GM21381 (cell line): ENCODE measurements at regions not wholly inside any gene's neighbourhood (a gene's known extent, or its start where the extent isn't known, plus 50 kb on each side); places are given as distances from the start of the nearest gene placed in this dataset.
"Not testable (repeated sequence)": the region's sequence is repeated elsewhere in the genome, so short reads cannot be mapped to it uniquely, and the experiment has no call there.

Source experiments
- ATAC-seq: cut with Tn5 transposase; IDR thresholded peaks from one replicate; pipeline ENCODE4 v1.9.1; 2021; ENCODE audit warnings: mild to moderate bottlenecking, moderate library complexity; ENCODE audit not compliant: unreplicated experiment

DNA sequence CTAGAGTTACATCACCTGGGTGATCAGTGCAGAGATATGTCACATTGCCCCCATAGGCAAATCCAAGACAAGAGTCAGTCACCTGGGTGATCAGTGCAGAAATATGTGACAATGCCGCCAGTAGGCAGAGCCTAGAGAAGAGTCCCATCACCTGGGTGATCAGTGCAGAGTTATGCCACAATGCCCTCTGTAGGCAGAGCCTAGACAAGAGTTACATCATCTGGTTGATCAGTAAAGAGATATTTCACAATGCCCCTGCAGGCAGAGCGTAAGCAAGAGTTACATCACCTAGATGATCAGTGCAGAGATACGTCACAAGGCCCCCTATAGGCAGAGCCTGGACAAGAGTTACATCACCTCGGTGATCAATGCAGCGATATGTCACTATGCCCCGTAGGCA, 63.3 kb upstream of the FRG2B start:
- ATAC-seq: not testable (repeated sequence)

DNA sequence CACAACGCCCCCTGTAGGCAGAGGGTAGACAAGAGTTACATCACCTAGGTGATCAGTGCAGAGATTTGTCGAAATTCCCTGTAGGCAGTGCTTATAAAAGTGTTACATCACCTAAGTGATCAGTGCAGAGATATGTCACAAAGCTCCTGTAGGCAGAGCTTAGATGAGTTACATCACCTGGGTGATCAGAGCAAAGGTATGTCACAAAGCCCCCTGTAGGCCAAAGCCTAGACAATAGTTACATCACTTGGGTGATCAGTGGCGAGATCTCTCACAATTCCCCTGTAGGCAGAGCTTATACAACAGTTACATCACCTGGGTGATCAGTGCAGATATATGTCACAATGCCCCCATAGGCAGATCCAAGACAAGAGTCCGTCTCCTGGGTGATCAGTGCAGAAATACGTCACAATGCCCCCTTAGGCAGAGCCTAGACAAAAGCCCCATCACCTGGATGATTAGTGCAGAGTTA, 61.9 kb upstream of the FRG2B start:
- ATAC-seq: peak; percentile 17

- ATAC-seq: peak; percentile 56
These were observed 61.3 kb upstream of the FRG2B start for GRCh38 chr10:133687689-133688440.

DNA sequence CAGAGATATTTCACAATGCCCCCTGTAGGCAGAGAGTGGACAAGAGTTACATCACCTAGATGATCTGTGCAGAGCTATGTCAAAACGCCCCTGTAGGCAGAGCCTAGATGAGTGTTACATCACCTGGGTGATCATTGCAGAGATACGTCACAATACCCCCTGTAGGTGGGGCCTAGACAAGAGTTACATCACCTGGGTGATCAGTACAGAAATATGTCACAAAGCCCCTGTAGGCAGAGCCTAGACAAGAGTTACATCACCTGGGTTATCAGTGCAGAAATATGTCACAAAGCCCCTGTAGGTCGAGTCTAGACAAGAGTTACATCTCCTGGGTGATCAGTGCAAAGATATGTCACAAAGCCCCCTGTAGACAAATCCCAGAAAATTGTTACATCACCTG, 60.4 kb upstream of the FRG2B start:
- not testable (repeated sequence) for ATAC-seq
